OCI-LY1 (cell line): ENCODE measurements at regions not wholly inside any gene's neighbourhood (a gene's known extent, or its start where the extent isn't known, plus 50 kb on each side); places are given as distances from the start of the nearest gene placed in this dataset.

Experiments used
- CTCF ChIP-seq: fragments of 200-600 bp; sonication (generic), shearing (Covaris generic); IDR thresholded peaks from 2 replicates; pipeline ENCODE4 v1.5.1; 2017; ENCODE audit warnings: mild to moderate bottlenecking, antibody characterized with exemption, low read length, moderate library complexity, mixed read lengths
- EZH2 ChIP-seq: fragments of 200-600 bp; sonication (generic), shearing (Covaris generic); IDR thresholded peaks from 2 replicates; pipeline ENCODE4 v1.8.0; 2017; ENCODE audit warnings: borderline replicate concordance, mixed run types, mild to moderate bottlenecking, antibody characterized with exemption, low read length, moderate library complexity, mixed read lengths

GRCh38 chr3:76687019-76687418 is 352.9 kb upstream of the ROBO2 start:
- TF ChIP-seq EZH2, result no peak
- TF ChIP-seq CTCF, result no peak
